T-helper 2 cell treated with Interferon-gamma antibody and Interleukin-4, amounts not matched to agents 100 ng/mL and 5 ng/mL, for 36 hours (primary cell): ENCODE measurements at regions not wholly inside any gene's neighbourhood (a gene's known extent, or its start where the extent isn't known, plus 50 kb on each side); places are given as distances from the start of the nearest gene placed in this dataset.
"Not testable (repeated sequence)": the region's sequence is repeated elsewhere in the genome, so short reads cannot be mapped to it uniquely, and the experiment has no call there.

Experiments used
- intact Hi-C: fragments of 100-400 bp; cut with micrococcal nuclease; formaldehyde crosslinking; loops from one replicate; pipeline ENCODE4 v1.15.1; 2023

DNA sequence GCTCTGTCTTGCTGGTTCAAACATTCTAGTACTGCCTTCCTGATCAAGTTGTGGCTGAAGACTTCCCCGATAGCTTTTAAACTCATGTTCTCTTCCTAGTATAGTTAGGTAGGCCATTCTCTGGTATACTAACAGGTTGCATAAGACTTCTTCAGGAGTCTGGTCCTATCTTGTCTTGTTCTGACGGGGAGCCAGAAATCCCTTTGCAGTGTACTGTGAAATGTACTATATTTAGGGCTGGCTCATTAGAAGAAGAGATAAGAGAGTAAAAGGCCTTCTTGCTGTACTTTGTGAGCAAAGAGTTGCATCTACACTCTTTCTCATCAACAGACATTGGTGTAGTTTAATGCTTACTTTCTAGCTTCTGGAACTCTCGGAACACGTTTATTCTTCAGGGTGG, 331.9 kb downstream of the NUP35 start:
- intact Hi-C loops: no loop called here

DNA sequence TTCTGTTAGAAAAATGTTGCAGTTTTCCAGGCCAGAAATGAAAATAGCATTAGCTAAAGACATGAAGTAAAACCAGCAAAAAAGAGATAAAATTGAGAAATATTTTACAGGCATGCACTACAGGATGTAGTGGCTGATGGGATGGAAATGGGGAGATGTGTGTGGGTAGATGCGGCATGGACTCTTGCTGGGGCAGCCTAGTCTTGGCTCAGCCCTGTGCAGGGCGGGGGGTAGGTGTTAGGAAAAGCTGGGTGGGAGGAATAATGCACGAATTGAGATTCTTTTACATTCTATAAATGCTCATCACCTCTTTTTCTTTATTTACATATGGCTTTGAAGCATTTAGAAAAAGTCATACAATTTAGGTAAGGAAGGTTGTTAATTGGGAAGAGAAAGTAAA, 334.2 kb downstream of the NUP35 start:
- intact Hi-C loops: no loop called here

DNA sequence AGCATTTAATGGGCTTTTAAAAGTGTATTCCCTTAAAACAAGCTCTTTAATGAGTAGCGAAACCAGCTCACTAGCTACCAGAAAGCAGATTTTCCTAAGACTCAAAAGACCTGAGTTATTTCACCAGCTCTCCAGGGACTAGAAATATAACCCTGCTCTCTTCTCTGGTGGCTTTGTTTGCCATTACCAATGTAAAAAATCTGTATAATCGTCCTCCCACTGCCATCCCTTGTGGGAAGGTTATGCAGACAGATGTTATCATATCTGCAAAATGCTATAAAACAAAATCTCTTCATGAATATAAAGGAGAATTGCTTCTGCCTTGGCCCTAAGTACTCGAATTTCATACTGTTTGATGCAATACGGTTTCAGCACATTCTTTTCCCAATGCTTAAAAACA, 335.2 kb downstream of the NUP35 start:
- intact Hi-C loops: no loop called here

DNA sequence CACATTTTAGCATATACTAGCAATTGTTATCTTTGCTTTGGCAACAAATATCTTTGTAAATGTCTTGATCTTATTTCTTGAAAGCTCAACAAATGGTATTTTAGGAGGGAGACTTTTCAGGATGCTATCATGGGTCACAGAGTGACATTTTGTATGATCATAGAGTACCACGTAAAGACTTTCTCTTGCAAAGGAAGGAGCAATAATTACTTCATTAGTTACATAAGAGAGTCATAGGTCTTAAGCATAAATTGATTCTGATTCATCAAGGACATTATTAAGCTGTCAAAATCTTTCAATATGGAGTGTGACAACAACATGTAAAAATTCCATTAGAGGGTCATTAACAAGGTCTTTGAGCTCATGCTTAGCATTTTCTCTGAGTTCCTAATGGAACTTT, 339.6 kb downstream of the NUP35 start:
- intact Hi-C loops: no loop called here

DNA sequence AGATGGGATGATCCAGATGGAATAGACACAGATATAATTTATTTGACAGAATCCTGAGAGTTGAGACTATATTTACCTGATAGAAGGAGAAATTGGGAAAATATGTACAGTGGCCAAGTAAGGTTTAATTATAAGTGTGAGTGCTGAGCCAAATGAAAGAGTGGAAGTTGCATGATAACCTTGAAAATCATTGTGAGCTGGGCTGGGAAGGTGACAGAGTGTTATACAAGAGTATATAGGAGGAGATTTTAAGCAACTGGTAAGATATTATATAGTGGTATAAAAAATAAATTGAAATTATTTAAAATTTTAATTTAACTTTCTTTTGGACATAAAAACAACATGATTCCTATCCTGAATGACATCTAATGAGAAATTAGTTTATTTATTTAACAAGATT, 340.8 kb downstream of the NUP35 start:
- intact Hi-C loops: no loop called here

DNA sequence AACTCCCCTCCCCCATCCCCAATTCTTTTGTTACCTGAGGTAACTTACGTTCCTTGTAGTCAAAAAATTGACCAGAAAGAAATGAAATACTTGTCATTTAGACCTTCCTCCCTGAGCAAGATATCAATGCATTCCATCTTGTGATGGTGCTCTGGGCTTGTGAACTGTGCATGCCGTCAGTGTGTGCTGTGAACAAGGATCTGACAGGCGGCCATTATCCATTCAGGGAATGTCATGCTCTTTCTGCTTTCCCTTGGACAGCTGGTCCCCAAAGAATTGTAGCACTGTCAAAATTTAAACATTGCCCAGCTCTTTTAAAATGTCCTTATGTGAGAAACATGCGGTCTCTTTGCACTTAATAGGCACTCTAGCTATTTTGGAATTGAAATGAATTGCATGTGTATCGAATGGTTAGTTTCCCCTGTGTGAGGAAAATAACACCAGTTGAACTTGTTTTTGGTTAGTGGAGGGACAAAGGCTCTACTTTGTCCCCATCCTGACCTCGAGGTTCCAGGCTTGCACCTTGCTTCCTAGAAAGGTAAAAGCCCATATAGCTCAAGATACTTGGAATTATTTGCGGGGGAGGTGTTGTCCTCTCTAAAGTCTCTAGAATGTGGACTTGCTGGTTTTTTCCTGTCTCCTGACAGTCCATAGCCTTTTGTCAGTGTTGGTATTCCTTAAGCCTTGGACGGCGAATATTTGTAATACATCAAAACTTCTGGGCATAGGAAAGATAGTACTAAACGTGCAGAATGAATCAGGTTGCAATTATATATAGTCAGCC, 350.9 kb downstream of the NUP35 start:
- intact Hi-C loops: no loop called here

DNA sequence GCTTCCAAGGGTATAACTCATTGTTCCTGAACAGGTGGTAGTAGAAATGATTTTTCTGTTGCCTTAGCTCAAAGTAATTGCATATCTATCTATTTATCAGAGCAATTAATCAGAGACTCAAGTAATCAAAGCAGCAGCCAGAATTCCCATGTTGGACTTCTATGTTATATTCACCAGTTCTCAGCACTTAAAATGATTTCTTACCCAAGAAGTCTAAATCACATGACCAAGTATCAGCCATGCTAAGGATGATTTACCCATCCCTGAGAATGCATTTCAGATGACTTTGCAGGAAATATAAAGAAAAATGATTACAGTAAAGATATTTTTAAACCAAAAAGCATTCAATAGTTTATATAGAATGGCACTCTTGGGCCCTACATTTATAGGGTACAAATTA, 352.2 kb downstream of the NUP35 start:
- intact Hi-C loops: no loop called here

DNA sequence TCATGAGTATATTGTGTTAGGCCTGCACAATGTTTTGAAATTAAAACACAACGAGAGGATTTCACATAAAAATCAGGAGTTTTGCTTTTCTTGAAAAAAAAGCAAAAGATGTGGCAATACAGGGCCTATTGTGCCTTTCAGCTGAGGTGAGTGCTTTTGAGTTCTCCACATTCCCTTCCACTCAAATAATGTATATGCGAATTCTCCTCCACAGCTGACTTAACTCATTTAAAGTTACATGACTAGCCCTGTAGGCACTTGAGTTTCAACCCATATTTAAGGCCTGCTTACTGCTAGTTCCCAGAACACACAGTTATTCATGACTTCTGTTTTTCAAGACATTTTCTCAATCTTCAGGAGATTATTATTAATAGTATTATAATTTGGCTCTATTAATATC, 353.1 kb downstream of the NUP35 start:
- intact Hi-C loops: no loop called here

DNA sequence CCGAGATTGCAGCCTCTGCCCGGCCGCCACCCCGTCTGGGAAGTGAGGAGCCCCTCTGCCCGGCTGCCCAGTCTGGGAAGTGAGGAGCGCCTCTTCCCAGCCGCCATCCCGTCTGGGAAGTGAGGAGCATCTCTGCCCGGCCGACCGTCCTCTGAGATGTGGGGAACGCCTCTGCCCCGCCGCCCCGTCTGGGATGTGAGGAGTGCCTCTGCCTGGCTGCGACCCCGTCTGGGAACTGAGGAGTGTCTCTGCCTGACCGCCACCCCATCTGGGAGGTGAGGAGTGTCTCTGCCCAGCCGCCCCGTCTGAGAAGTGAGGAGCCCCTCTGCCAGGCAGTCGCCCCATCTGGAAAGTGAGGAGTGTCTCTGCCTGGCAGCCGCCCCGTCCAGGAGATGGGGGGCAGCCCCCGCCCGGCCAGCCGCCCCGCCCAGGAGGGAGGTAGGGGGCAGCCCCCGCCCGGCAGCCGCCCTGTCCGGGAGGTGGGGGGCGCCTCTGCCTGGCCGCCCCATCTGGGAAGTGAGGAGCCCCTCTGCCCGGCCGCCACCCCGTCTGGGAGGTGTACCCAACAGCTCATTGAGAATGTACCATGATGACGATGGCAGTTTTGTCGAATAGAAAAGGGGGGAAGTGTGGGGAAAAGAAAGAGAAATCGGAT, 354.8 kb downstream of the NUP35 start:
- intact Hi-C loops: not testable (repeated sequence)

DNA sequence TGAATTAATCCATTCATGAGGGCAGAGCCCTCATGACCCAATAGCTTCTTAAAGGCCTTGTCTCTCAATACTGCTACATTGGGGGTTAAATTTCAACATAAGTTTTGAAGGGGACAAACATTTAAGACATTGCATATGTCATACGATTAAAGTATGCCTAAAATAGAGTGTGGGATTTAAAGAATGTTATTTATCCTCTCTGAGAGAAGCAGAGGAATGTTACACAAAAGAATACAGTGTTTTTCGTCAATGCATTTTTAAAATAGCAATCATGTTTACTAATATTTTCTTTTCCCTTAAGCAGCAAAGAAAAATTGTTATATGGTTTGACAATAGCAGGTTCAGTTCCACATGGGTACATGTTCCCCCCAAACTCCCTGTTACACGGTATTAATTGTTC, 363.1 kb downstream of the NUP35 start:
- intact Hi-C loops: no loop called here

DNA sequence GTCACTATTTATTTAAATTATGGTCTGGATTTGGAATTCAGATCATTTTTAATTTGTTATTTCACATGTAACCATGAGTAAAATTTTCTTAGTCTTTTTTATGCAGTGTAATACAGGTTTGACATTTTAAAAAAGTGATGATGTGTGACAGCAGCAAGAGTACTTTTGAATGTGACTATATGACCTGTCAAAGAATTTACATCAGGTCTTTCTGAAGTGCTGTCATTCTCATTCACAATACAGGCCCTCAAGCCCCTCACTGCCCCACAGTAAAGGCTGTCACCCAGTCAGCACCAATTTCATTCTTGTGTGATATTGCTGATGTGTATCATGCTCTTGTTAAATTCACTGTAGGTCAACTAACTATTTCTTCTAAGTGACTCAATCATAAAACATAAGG, 364.2 kb downstream of the NUP35 start:
- intact Hi-C loops: no loop called here

DNA sequence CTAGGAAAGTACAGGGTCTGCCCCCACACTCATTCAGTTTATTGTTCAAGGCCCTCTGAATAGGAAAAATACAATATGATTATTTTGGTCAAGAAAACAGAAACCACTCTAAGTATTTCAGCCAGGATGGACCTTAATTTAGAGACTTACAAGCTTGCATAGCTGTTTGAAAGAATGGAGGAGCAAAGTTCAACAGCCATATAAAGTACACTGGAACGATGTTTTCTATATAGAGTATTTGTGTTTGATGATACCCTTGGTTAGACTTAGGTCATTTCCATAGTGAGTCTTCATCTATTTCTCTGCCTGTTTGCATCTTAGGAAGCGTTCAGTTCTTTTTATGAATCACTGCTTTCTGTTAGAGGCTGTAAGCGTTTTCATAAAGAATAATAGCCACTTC, 366.2 kb downstream of the NUP35 start:
- intact Hi-C loops: no loop called here

DNA sequence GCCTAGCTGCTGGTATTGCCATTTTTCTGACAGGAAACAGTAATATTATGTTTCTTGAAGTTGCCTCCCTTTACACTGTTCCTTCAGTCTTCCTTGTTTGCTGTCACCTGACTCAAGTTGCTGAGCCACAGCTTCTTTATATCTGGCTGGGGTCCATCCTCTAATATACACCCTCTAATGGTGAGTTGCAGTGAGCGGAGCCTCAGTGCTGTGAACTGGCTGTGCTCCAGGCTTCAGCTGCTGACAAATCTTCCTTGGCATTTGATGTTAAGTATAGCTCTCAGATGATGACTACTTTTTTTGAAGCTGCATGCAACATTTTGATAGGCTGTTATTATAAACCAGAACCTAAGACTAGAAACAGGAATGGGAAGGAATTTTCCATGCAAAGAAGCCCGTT, 366.7 kb downstream of the NUP35 start:
- intact Hi-C loops: no loop called here

DNA sequence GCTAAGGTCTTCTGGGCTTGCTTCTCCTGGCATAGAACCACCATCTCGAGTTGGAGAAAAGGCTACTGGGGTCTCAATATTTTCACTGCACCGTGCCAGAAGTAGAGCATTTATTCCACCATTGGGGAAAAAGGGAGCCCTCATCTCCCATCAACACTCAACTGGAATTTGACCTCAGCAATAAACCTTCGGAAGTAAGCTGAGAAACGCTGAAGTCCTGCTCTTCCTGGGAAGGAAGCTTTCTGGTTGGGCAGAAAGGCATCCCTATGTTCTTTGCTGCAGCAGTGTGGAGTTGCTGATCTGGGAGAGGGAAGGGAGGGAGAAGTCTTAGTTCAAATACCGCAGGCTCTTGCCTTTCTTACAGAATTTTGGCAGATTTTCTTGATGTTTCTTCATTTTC, 368.8 kb downstream of the NUP35 start:
- intact Hi-C loops: no loop called here

DNA sequence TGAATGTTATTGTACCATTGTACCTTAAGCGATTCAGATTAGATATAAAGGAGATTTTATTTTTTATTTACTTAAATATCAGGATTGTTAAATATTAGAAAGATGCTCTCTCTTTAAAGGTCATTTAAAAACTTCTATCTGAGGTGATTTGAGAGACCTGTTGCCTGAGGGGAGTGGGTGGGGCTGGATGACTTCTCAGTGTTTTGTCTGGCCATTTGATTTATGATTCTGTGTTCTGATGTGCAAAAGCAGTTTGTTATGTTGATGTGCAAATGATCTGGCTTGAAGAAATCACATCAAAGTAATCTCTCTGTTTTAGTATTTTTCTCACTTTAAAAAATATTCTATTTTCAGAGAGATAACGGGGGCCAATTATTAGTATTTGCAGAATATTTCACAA, 370.8 kb downstream of the NUP35 start:
- intact Hi-C loops: no loop called here

DNA sequence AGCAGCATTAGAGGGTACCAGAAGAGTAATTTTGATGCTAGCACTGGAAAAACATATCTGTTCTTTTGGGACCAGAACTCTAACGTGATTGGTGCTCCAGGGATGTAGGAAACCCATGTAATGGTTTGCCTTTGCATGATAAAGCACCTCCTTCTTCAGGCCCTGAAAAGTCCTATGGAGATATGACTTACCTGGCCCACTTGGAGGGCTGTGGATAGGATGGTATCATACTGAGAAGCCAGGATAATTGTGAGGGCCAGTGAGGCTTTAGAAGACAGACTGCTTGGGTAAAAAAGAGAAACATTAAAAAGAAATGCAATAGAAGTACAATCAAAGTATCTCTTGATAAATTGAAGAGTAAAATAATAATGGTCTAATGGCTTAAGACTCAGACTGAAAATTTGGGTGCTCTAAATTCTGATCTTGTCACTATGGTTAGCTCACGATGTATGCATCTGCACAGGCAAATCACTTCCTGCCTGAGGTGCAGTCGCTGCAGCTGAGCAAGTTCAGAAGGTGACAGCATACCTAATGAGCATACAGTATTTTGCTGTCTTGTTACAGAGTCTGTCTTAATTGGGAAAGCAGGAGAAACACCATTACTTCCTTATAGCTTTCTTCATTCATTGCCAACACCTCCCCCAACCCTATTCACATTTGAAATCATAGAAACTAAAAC, 371.5 kb downstream of the NUP35 start:
- intact Hi-C loops: no loop called here

DNA sequence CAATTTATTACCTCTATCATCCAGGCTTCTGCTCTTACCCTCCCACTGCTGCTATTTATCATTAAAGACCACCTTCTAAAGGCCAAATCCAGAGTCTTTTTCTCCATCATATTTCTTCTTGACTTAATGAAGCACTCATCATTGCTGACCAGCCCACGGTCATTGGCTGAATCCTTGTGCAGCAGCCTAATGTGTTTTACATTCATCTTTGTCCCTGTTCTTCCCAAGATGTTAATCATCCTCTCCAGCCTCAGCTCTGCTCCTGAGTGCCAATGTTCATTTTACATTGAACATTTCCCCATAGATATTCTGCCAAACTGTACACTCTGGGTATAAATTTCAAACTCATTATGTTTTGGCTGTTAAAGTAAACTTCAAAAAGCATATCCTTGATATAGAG, 373.6 kb downstream of the NUP35 start:
- intact Hi-C loops: no loop called here

DNA sequence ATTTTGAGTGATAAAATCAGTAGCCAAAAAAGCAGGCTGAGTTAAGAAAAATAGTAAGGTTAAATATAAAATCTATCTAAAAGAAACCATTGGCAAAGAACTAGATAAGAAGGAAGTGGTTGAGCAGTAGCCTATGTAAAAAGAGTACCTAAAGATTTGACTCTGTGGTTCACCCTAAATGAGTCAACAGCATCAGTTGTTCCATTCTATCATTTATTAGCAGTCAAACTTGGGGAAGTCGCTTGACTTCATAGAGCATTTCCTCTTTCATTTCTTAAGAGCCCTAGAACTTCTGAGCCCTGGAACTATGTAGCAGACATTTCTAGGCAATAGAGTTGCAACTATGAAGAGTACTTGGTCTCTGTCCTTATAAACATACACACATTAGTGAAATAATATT, 381.7 kb downstream of the NUP35 start:
- intact Hi-C loops: no loop called here

DNA sequence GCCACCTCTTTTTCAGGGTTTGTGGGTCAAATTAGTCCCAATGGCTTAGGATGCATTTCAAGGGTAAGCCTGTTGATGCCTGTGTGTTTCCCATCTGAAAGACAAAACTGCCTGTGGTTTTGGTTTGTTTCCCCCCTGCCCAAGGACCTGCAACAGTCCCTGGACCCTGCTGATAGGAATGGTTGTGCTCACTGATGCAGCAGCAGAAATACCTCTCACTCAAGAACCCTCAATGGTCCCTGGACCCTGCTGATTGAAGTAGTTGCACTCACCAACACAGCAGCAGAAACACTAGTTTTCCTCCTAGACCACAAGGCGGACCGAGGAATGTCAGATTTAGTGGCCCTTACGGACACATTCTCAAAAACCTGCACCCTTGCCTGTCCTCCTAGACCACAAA, 386.9 kb downstream of the NUP35 start:
- intact Hi-C loops: no loop called here

DNA sequence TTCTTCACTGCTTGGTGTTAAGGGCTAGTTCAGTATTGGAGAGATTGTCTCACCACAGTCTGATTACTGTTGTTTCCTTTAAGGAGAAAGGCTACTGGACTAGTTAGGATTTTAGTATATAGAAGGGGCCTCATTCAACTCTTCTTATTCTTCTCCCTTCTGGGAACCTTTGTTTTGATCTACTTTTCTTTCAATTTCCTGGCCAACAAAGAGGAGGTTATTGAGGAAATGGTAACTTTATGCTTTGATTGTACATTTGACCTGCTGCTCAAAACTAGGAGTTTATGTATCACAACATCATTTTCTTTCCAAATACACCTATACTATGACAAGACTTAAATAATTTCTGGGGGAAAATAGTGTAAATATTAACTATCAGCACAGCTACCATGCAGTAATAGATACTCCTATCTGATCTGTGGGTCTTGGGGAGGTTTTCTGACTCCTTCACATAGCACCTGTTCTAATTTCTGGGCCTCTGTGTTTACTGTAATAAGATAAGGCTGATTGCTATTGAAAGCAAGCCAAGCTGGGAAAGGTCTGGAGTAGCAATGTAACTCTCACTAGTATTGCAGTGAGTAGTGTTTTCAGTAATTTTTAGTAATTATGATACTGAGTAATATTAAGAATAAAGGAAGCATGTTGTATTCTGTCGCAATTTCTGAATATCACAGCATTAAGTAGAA, 395.3 kb downstream of the NUP35 start:
- intact Hi-C loops: no loop called here

DNA sequence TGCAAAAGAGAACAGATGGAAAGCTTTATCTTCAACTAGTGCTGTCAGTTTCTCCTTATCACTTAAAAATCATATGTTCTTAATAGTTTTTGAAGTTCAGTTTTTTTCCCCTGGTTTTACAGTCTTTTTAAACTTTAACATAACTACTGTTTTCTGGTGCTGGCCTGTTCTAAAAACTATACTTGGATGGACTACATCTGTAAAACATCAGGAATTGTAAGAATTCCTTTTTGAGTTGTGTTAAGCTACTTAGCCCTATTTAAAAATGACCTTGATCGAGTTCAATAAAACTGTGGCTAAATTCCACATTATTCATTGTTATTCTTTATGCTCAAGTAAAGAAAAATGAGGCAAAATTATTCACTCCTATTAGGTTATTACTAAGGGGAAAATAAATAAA, 397.7 kb downstream of the NUP35 start:
- intact Hi-C loops: no loop called here
